IMR-90 (cell line): ENCODE measurements at regions not wholly inside any gene's neighbourhood (a gene's known extent, or its start where the extent isn't known, plus 50 kb on each side); places are given as distances from the start of the nearest gene placed in this dataset.

Experiments
- ATAC-seq: fragments of 200-7000 bp; cut with Tn5 transposase; 2 replicates; pipeline ENCODE4 v1.9.1; 2020; ENCODE audit warnings: low read depth, mild to moderate bottlenecking, moderate library complexity
- BruUV-seq: library from RNA; stranded (reverse); fragments of 400-500 nt; replicated peaks from 2 replicates; lab custom pipeline; 2021; lab: Mats Ljungman, UMichigan
- CTCF ChIA-PET: fragments of 300-600 bp; formaldehyde crosslinking; extraction: SDS; loops from one replicate; lab custom pipeline; 2021; ENCODE audit warnings: antibody characterized with exemption; lab: Yijun Ruan, JAX
- POLR2A ChIA-PET: fragments of 300-600 bp; sonication (Branson Sonifier 250); formaldehyde crosslinking; loops from one replicate; lab custom pipeline; 2022; ENCODE audit warnings: antibody characterized with exemption; ENCODE audit not compliant: unreplicated experiment; lab: Charles Lee
- DNase-seq: peaks from one replicate; pipeline ENCODE4 v3.0.0; 2013
- H2AFZ ChIP-seq: replicated peaks from 2 replicates; pipeline ENCODE3; 2013; ENCODE audit warnings: low read length, mild to moderate bottlenecking; ENCODE audit not compliant: poor library complexity
- H2AK5ac ChIP-seq: 2 replicates; pipeline ENCODE4 v1.6.1; 2013; ENCODE audit warnings: low read depth, low read length, inconsistent platforms
- H2AK9ac ChIP-seq: replicated peaks from 2 replicates; pipeline ENCODE3; 2013; ENCODE audit warnings: mild to moderate bottlenecking, low read depth, low read length, moderate library complexity; ENCODE audit not compliant: poor library complexity
- H2BK120ac ChIP-seq: 2 replicates; pipeline ENCODE4 v1.6.1; 2013; ENCODE audit warnings: low read depth, low read length, inconsistent platforms
- H2BK15ac ChIP-seq: 3 replicates; pipeline ENCODE4 v1.6.1; 2013; ENCODE audit warnings: low read depth, low read length, inconsistent platforms
- H2BK20ac ChIP-seq: 2 replicates; pipeline ENCODE4 v1.6.1; 2013; ENCODE audit warnings: low read depth, mild to moderate bottlenecking, inconsistent platforms, low read length, moderate library complexity
- H2BK5ac ChIP-seq: 2 replicates; pipeline ENCODE4 v1.6.1; 2013; ENCODE audit warnings: mild to moderate bottlenecking, low read depth, low read length, inconsistent platforms; ENCODE audit not compliant: poor library complexity, severe bottlenecking
- H3K14ac ChIP-seq: replicated peaks from 2 replicates; pipeline ENCODE4 v1.6.1; 2013; ENCODE audit warnings: low read depth, low read length, inconsistent platforms
- H3K18ac ChIP-seq: 2 replicates; pipeline ENCODE4 v1.6.1; 2013; ENCODE audit warnings: low read depth, low read length, control low read depth
- H3K23ac ChIP-seq: 2 replicates; pipeline ENCODE4 v1.6.1; 2013; ENCODE audit warnings: low read depth, low read length, inconsistent platforms
- H3K27ac ChIP-seq: 2 replicates; pipeline ENCODE4 v1.5.1; 2013; ENCODE audit warnings: mild to moderate bottlenecking, control low read depth, low read length; ENCODE audit not compliant: insufficient read depth
- H3K27me3 ChIP-seq: 2 replicates; pipeline ENCODE4 v1.6.1; 2013; ENCODE audit warnings: low read length; ENCODE audit not compliant: control insufficient read depth, insufficient read depth
- H3K36me3 ChIP-seq: 2 replicates; pipeline ENCODE4 v1.6.1; 2013; ENCODE audit warnings: low read length, mixed read lengths; ENCODE audit not compliant: control insufficient read depth, insufficient read depth
- H3K4ac ChIP-seq: 2 replicates; pipeline ENCODE4 v1.6.1; 2013; ENCODE audit warnings: low read depth, low read length, inconsistent platforms
- H3K4me1 ChIP-seq: 2 replicates; pipeline ENCODE4 v1.6.1; 2013; ENCODE audit warnings: low read length, mixed read lengths; ENCODE audit not compliant: control insufficient read depth, insufficient read depth
- H3K4me2 ChIP-seq: 2 replicates; pipeline ENCODE4 v1.6.1; 2013; ENCODE audit warnings: low read depth, mild to moderate bottlenecking, control low read depth, low read length, moderate library complexity
- H3K4me3 ChIP-seq: 2 replicates; pipeline ENCODE4 v1.5.1; 2013; ENCODE audit warnings: low read depth, mild to moderate bottlenecking, control low read depth, low read length, moderate library complexity; ENCODE audit not compliant: insufficient read depth
- H3K56ac ChIP-seq: 2 replicates; pipeline ENCODE4 v1.6.1; 2013; ENCODE audit warnings: low read length, inconsistent platforms; ENCODE audit not compliant: insufficient read depth; ENCODE audit errors: extremely low read depth
- H3K79me1 ChIP-seq, 2 experiments: 2 replicates each; pipeline ENCODE4 v1.6.1; 2013; ENCODE audit warnings: low read length in 2 of 2, inconsistent platforms in 1 of 2, low read depth in 1 of 2
- H3K9ac ChIP-seq: 2 replicates; pipeline ENCODE4 v1.6.1; 2013; ENCODE audit warnings: low read depth, low read length, control low read depth
- H3K9me1 ChIP-seq: 2 replicates; pipeline ENCODE4 v1.6.1; 2013; ENCODE audit warnings: low read length, inconsistent platforms; ENCODE audit not compliant: insufficient read depth
- H3K9me3 ChIP-seq: 2 replicates; pipeline ENCODE4 v1.6.1; 2013; ENCODE audit warnings: low read length; ENCODE audit not compliant: control insufficient read depth, insufficient read depth
- H4K20me1 ChIP-seq: 2 replicates; pipeline ENCODE4 v1.6.1; 2013; ENCODE audit warnings: low read length, inconsistent platforms; ENCODE audit not compliant: insufficient read depth
- H4K5ac ChIP-seq: 2 replicates; pipeline ENCODE4 v1.6.1; 2013; ENCODE audit warnings: mild to moderate bottlenecking, low read depth, low read length, control low read depth
- H4K8ac ChIP-seq, 2 experiments: 2 replicates each; pipeline ENCODE4 v1.6.1; 2013; ENCODE audit warnings: low read depth in 2 of 2, low read length in 2 of 2, control low read depth in 1 of 2, inconsistent platforms in 1 of 2
- H4K91ac ChIP-seq: 2 replicates; pipeline ENCODE4 v1.6.1; 2013; ENCODE audit warnings: low read depth, low read length, inconsistent platforms; ENCODE audit not compliant: insufficient read depth
- BHLHE40 ChIP-seq: fragments of 150-350 bp; IDR thresholded peaks from 2 replicates; pipeline ENCODE4 v1.6.1; 2016; ENCODE audit warnings: mild to moderate bottlenecking, low read depth, low read length
- CEBPB ChIP-seq: IDR thresholded peaks from 2 replicates; pipeline ENCODE4 v1.6.1; 2012; ENCODE audit warnings: low read depth, low read length, improper control_type of control experiment
- CHD1 ChIP-seq: IDR thresholded peaks from 2 replicates; pipeline ENCODE4 v1.6.1; 2012; ENCODE audit warnings: low read depth, low read length, improper control_type of control experiment
- ELK1 ChIP-seq: fragments of 150-350 bp; IDR thresholded peaks from 2 replicates; pipeline ENCODE4 v1.6.1; 2016; ENCODE audit warnings: low read depth, mild to moderate bottlenecking, low read length, moderate library complexity, borderline replicate concordance
- FOS ChIP-seq: fragments of 150-350 bp; IDR thresholded peaks from 2 replicates; pipeline ENCODE4 v1.6.1; 2016; ENCODE audit warnings: low read depth, low read length
- MAFK ChIP-seq: IDR thresholded peaks from 2 replicates; pipeline ENCODE4 v1.6.1; 2012; ENCODE audit warnings: low read depth, low read length, improper control_type of control experiment
- MAZ ChIP-seq: IDR thresholded peaks from 2 replicates; pipeline ENCODE4 v1.6.1; 2012; ENCODE audit warnings: low read depth, mild to moderate bottlenecking, low read length, improper control_type of control experiment, moderate library complexity, borderline replicate concordance
- MXI1 ChIP-seq: IDR thresholded peaks from 2 replicates; pipeline ENCODE4 v1.6.1; 2012; ENCODE audit warnings: low read depth, mild to moderate bottlenecking, low read length, moderate library complexity, borderline replicate concordance
- NFE2L2 ChIP-seq: fragments of 150-350 bp; IDR thresholded peaks from 2 replicates; pipeline ENCODE4 v1.6.1; 2016; ENCODE audit warnings: low read depth, mild to moderate bottlenecking, low read length
- POLR2A ChIP-seq: IDR thresholded peaks from 2 replicates; pipeline ENCODE4 v1.6.1; 2012; ENCODE audit warnings: mild to moderate bottlenecking, low read depth, low read length
- RAD21 ChIP-seq: IDR thresholded peaks from 2 replicates; pipeline ENCODE4 v1.6.1; 2012; ENCODE audit warnings: low read length, improper control_type of control experiment
- RCOR1 ChIP-seq: IDR thresholded peaks from 2 replicates; pipeline ENCODE4 v1.6.1; 2012; ENCODE audit warnings: mild to moderate bottlenecking, low read length, improper control_type of control experiment; ENCODE audit not compliant: insufficient replicate concordance
- RFX5 ChIP-seq: IDR thresholded peaks from 2 replicates; pipeline ENCODE4 v1.8.0; 2012; ENCODE audit warnings: low read depth, mild to moderate bottlenecking, low read length, moderate library complexity
- SMC3 ChIP-seq: fragments of 150-350 bp; IDR thresholded peaks from 2 replicates; pipeline ENCODE4 v1.6.1; 2016; ENCODE audit warnings: low read depth, mild to moderate bottlenecking, antibody characterized with exemption, low read length, moderate library complexity
- WGBS, 2 experiments: methylation state at CpG; one replicate each; pipeline versions ENCODE4 v1.1.5 to v1.1.7; 2013; ENCODE audit warnings: missing lambda C conversion rate in 2 of 2; ENCODE audit not compliant: insufficient read length in 1 of 2; ENCODE audit errors: extremely low coverage in 2 of 2; 5-methylcytosine and 5-hydroxymethylcytosine counted together
- dilution Hi-C: fragments of 300-500 bp; cut with HindIII; formaldehyde crosslinking; loops from one replicate; pipeline ENCODE4 v1.14.3; 2018; ENCODE audit warnings: low sequenced_read_pairs; ENCODE audit not compliant: unreplicated experiment
- in situ Hi-C: fragments of 300-500 bp; cut with MboI; formaldehyde crosslinking; loops from 3 replicates; pipeline ENCODE4 v1.14.3; 2019; ENCODE audit warnings: low sequenced_read_pairs, inconsistent platforms, mixed read lengths
- intact Hi-C: fragments of 100-400 bp; cut with micrococcal nuclease; formaldehyde crosslinking; loops from 2 replicates; pipeline ENCODE4 v1.10.0; 2022
- TF ChIP-seq, protein P1 (sequence below): fragments of 150-350 bp; IDR thresholded peaks from 2 replicates; pipeline ENCODE4 v1.6.1; 2017; ENCODE audit warnings: mild to moderate bottlenecking, antibody characterized with exemption, low read length, low read depth
- TF ChIP-seq, protein P2 (sequence below): conservative IDR thresholded peaks from 2 replicates; pipeline ENCODE4 v1.5.1; 2012; ENCODE audit warnings: mild to moderate bottlenecking, low read depth, low read length, improper control_type of control experiment

- intact Hi-C loops (no loop called here), dilution Hi-C loops (no loop called here), in situ Hi-C loops (no loop called here)
- H4K20me1 ChIP-seq, result no peaks in the 10 kb centered on the region
- no CpG with 5 or more reads among the region's 2 CpGs for WGBS, 2 experiments
- H3K4ac ChIP-seq, result no peak overlapping the region
- H2AK5ac ChIP-seq, result no peak overlapping the region
- H3K27me3 ChIP-seq, result no peaks in the 10 kb centered on the region
- H3K9me3 ChIP-seq, result no peaks in the 10 kb centered on the region
- H3K4me1 ChIP-seq, result no peaks in the 10 kb centered on the region
- ATAC-seq, result no peak
- ChIA-PET CTCF (no interaction called here), POLR2A (no interaction called here)
- H2BK20ac ChIP-seq, result no peak overlapping the region
- H4K91ac ChIP-seq, result no peak overlapping the region
- H2BK5ac ChIP-seq, result no peak overlapping the region
- TF ChIP-seq NFE2L2 (no peak), CEBPB (no peak), FOS (no peak), BHLHE40 (no peak), POLR2A (no peak), CHD1 (no peak), MXI1 (no peak), MAFK (no peak), RFX5 (no peak), ELK1 (no peak), RAD21 (no peak), MAZ (no peak), SMC3 (no peak), RCOR1 (no peak)
- TF ChIP-seq, protein P1, sequence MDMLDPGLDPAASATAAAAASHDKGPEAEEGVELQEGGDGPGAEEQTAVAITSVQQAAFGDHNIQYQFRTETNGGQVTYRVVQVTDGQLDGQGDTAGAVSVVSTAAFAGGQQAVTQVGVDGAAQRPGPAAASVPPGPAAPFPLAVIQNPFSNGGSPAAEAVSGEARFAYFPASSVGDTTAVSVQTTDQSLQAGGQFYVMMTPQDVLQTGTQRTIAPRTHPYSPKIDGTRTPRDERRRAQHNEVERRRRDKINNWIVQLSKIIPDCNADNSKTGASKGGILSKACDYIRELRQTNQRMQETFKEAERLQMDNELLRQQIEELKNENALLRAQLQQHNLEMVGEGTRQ, result no peak
- TF ChIP-seq, protein P2, sequence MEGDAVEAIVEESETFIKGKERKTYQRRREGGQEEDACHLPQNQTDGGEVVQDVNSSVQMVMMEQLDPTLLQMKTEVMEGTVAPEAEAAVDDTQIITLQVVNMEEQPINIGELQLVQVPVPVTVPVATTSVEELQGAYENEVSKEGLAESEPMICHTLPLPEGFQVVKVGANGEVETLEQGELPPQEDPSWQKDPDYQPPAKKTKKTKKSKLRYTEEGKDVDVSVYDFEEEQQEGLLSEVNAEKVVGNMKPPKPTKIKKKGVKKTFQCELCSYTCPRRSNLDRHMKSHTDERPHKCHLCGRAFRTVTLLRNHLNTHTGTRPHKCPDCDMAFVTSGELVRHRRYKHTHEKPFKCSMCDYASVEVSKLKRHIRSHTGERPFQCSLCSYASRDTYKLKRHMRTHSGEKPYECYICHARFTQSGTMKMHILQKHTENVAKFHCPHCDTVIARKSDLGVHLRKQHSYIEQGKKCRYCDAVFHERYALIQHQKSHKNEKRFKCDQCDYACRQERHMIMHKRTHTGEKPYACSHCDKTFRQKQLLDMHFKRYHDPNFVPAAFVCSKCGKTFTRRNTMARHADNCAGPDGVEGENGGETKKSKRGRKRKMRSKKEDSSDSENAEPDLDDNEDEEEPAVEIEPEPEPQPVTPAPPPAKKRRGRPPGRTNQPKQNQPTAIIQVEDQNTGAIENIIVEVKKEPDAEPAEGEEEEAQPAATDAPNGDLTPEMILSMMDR, result no peak
- no peak overlapping the region for H3K9ac ChIP-seq
- no peaks in the 10 kb centered on the region for H3K79me1 ChIP-seq
- no peak overlapping the region for H3K14ac ChIP-seq
- no peak overlapping the region for H2BK15ac ChIP-seq
- no peak overlapping the region for H4K5ac ChIP-seq
- H4K8ac ChIP-seq, result no peak overlapping the region
- H3K36me3 ChIP-seq, result no peaks in the 10 kb centered on the region
- no peaks in the 10 kb centered on the region for H3K9me1 ChIP-seq
- no peak overlapping the region for H2BK120ac ChIP-seq
- H2AK9ac ChIP-seq, result no peak overlapping the region
- no peak overlapping the region for H3K4me2 ChIP-seq
- no peak overlapping the region for H3K56ac ChIP-seq
- BruUV-seq, result no TSS peak
- DNase-seq, result no peak
- no peak overlapping the region for H3K18ac ChIP-seq
- no peak overlapping the region for H3K27ac ChIP-seq
- no peak overlapping the region for H2AFZ ChIP-seq
- H3K23ac ChIP-seq, result no peak overlapping the region
- no peak overlapping the region for H3K4me3 ChIP-seq
Observed at GRCh38 chr6:85995339-85996033, 352.8 kb upstream of the SYNCRIP start.
